M059J (cell line): ENCODE measurements at regions not wholly inside any gene's neighbourhood (a gene's known extent, or its start where the extent isn't known, plus 50 kb on each side); places are given as distances from the start of the nearest gene placed in this dataset.
A peak's percentile ranks its signal among the peaks of the same experiment; 100 is the strongest.

Experiments
- DNase-seq: peaks from one replicate; pipeline ENCODE4 v3.0.0-alpha.2; 2012; ENCODE audit warnings: low read depth

DNA sequence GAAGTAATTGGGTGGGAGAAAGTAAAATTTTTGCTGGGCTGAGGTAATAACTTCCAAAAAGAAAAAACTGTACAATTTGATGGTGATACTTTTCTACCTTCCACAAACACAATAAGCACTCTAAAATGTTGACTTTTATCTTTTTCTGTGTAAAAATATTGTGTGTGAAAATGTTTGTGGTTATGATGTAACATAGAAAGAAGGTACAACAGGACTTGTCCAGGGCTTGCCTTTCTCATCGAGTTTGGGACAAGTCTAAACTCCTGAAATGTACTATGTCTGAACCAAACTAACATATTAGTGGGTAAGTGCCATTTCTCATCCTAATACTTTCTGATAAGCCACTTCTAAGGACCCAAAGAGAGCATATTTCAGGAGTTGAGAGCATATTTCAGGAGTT is 174.2 kb upstream of the PDGFD start:
- no peak for DNase-seq

GRCh38 chr11:104337273-104337672 is 173.3 kb upstream of the PDGFD start:
- peak; percentile 41 for DNase-seq

GRCh38 chr11:104333977-104334376 is 170.0 kb upstream of the PDGFD start:
- DNase-seq = peak; percentile 18

DNA sequence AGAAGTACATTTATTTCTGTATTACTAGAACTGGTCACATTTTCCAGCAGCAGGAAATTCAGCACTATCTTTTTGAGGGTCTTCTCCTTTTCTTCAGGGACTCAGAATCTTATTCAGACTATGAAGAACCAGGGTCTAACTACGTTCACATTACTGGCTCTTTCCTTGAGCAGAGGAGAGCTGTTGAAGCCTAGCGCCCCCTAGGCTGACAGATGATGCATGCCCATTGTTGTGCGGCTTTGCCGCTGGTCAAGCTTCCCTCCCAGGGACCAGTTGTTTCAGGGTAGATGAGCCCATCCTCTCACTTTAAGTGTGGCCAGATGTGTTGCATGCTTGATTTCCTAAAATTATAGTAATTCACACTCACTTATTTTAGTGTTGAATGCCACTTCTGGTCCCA is 168.2 kb upstream of the PDGFD start:
- DNase-seq = no peak

- DNase-seq = no peak
Observed at GRCh38 chr11:104329078-104329665, 165.2 kb upstream of the PDGFD start.

GRCh38 chr11:104328512-104328907 is 164.6 kb upstream of the PDGFD start:
- DNase-seq = no peak

DNA sequence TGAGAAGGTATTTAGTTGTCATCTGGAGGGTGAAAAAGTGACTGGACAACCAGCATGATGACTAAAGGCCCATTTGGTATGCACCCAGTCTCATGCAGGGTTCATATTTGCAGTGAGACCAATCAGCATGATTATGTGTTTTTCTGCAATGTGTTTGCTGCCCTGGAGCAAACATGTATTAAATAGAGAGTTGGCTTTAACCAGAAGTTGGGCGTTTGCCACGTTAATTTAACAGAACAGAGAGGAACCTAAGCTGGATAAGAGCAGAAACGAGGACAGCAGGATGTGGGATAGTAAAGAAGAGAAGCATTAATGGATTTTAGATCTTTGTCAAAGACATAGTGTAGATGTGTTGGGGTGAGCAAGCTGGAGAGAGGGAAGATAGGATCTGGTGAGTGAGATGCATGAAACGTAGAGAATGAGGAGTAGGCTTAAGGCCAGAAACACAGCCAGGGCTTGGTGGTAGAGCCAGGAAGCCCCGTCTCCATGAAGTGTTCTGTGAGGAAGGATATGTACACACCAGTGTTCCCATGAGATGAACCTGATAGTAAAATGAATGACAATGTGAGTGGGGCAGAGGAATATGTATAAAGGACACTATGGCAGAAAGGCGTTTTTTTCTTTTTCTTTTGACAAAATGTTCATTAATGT is 164.0 kb upstream of the PDGFD start:
- peak; percentile 35 for DNase-seq

GRCh38 chr11:104325093-104325492 is 161.1 kb upstream of the PDGFD start:
- no peak for DNase-seq

DNA sequence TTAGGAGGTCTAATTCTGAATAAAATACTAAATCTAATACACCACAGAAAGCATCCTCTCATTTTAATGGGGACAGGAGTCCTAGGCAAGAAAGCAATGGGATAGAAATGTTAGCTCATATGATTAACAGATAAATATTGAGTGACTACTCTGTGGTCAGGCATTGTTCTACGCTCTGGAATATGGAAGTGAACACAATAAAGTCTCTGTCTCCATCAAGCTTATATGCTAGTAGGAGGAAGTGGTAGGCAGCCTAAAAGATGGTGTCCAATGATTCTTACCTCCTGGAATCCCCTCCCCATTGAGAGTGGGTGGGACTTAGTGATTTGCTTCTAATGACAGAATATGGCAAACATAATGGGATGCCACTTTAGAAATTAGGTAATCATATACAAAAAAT is 160.3 kb upstream of the PDGFD start:
- DNase-seq = no peak

- no peak for DNase-seq
Observed at GRCh38 chr11:104323841-104324240, 159.9 kb upstream of the PDGFD start.

GRCh38 chr11:104322696-104323095 is 158.7 kb upstream of the PDGFD start:
- DNase-seq = no peak

- no peak for DNase-seq
Observed at GRCh38 chr11:104320956-104321355, 157.0 kb upstream of the PDGFD start.

GRCh38 chr11:104320097-104320496 is 156.2 kb upstream of the PDGFD start:
- peak; percentile 35 for DNase-seq

- peak; percentile 3 for DNase-seq
Observed at GRCh38 chr11:104319396-104319795, 155.4 kb upstream of the PDGFD start.

DNA sequence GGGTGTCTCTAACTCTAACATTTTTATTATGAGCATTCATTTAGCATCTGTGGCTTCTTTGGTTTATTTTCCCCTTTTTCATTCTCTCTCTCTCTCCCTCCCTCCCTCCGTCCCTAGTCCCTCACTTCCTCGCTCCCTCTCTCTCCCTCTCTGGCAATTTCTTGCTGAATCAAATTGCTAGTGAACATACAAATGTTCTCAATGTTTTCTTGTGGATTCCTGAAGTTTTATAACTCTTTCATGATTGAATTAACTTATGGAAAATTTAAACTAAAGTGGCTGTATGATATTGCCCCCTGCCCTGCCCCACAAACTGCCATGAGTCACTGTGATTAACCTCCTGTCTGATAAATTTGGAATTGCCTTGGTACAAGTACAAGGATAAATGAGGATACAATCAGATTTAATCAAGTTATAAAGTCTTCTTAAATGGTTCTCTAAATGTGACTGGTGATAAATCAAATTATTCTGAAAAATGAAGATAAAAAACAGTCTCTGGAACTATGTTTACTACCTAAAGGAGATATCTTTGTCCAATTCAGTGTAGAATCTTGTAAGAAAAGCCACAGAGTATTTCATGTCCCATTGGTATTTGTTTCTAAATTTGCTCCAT is 143.0 kb upstream of the PDGFD start:
- no peak for DNase-seq

DNA sequence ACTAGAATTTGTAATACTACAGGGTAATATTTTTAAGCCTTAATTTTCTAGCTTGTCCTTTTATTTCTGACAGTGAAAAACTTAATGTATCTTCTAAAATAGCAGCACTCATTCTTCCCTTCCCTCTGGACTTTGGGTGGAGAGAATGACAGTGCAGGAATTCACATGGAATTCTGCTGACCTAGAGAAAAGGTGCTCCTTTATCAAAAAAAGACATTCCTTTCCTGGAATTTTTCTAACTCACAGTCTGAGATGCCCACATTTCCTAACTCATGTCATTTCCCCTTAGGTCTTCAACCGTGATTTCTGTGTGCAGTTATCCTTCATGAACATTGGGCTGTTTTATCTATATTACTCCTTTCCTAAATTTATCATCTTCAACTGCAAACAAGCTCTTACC is 137.8 kb upstream of the PDGFD start:
- DNase-seq = no peak

DNA sequence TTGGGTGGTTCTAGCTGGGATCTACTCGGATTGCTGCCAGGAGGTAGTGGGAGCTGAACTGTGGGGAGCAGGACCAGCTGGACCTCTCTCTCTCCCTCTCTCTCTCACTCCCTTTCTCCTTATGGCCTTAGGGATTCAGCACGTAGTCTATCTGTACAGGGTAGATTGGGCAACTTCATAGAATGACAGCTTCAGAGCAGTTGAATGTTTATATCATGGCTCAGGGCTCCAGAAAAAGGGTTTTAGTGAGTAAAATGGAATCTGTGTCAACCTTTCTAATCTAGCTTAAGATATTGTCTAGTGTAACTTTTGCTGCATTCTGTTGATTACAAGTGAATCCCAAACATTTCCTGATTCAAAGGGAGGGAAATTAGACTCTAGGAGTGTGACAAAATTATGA is 127.7 kb upstream of the PDGFD start:
- DNase-seq = peak; percentile 1

DNA sequence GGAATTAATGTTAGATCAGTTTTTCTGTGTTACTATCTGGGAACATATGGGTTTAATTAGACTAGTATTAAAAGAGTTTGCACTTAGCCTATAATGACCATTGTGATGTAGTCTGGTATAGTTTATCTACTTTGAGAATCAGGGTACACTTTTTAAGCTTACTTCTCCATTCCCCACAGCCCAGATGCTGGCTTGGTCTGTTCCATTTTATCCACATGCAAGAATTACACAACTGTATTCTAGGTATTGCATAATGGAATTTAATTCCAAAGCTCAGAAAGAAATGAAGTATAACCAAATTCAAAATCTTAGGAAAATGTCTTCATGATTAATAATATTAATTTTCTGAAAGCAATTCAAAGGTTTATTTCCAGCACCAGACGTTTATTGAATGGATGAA is 122.2 kb upstream of the PDGFD start:
- no peak for DNase-seq

- DNase-seq = no peak
Observed at GRCh38 chr11:104279587-104279986, 115.6 kb upstream of the PDGFD start.

DNA sequence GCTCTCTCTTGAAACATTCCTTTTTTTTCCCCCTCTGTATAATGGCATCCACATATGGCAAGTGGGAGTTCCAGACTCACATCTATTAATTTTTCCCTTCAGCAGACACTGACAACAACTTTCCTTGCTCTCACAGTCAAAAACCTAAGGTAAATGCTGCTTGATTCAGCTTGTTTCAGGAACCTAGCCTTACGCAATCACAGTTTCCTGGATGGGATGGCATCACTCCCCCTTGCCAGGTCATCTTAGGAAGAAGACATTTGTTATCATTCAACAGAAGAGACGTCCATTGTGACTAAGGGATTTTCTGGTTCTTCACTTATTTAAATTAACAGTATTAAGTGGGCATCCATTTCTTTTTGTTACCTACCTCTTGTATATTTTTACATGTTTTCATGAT is 112.0 kb upstream of the PDGFD start:
- peak; percentile 12 for DNase-seq

DNA sequence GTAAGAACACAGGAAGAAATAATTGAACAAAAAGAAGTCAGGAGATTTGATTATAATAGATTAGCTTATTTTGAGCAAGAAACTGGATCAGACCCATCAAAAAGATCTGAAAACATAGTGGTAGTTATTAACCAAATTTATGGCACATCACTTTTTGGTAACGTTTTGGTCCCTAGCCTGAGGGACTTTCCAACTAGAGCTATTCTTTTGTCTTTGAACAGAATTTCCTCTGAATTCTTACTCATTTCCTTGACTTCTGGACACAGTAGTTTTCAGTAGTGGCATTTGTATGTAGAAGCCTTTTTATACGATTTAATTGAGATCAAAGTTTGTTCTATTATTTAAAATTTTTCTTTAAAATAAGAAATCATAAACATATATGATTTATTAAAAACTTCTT is 96.5 kb upstream of the PDGFD start:
- no peak for DNase-seq

GRCh38 chr11:104259121-104259610 is 95.2 kb upstream of the PDGFD start:
- DNase-seq = no peak

- DNase-seq = no peak
Observed at GRCh38 chr11:104256525-104256924, 92.6 kb upstream of the PDGFD start.
